Ishikawa (cell line): ENCODE measurements at regions not wholly inside any gene's neighbourhood (a gene's known extent, or its start where the extent isn't known, plus 50 kb on each side); places are given as distances from the start of the nearest gene placed in this dataset.

Experiments
- CEBPB ChIP-seq: IDR thresholded peaks from 2 replicates; pipeline ENCODE4 v1.6.1; 2012
- CREB1 ChIP-seq: IDR thresholded peaks from 2 replicates; pipeline ENCODE4 v1.6.1; 2012; ENCODE audit warnings: low read depth
- EGR1 ChIP-seq: IDR thresholded peaks from 2 replicates; pipeline ENCODE4 v1.6.1; 2012
- EP300 ChIP-seq: IDR thresholded peaks from 2 replicates; pipeline ENCODE4 v1.6.1; 2012; ENCODE audit warnings: borderline replicate concordance
- FOXM1 ChIP-seq: IDR thresholded peaks from 2 replicates; pipeline ENCODE4 v1.6.1; 2012; ENCODE audit warnings: low read depth, borderline replicate concordance
- MAX ChIP-seq: IDR thresholded peaks from 2 replicates; pipeline ENCODE4 v1.6.1; 2012
- NFIC ChIP-seq: IDR thresholded peaks from 2 replicates; pipeline ENCODE4 v1.6.1; 2012
- RAD21 ChIP-seq: IDR thresholded peaks from 2 replicates; pipeline ENCODE4 v1.6.1; 2012; ENCODE audit warnings: low read depth
- REST ChIP-seq: IDR thresholded peaks from 2 replicates; pipeline ENCODE4 v1.6.1; 2012; ENCODE audit warnings: low read depth, mild to moderate bottlenecking
- TAF1 ChIP-seq: IDR thresholded peaks from 2 replicates; pipeline ENCODE4 v1.6.1; 2012; ENCODE audit warnings: low read depth, mild to moderate bottlenecking
- TCF12 ChIP-seq: IDR thresholded peaks from 2 replicates; pipeline ENCODE4 v1.6.1; 2012; ENCODE audit warnings: low read depth
- TEAD4 ChIP-seq: IDR thresholded peaks from 2 replicates; pipeline ENCODE4 v1.6.1; 2012
- USF1 ChIP-seq: IDR thresholded peaks from 2 replicates; pipeline ENCODE4 v1.6.1; 2012
- YY1 ChIP-seq: IDR thresholded peaks from 2 replicates; pipeline ENCODE4 v1.6.1; 2012; ENCODE audit warnings: low read depth
- ZBTB7A ChIP-seq: IDR thresholded peaks from 2 replicates; pipeline ENCODE4 v1.6.1; 2012; ENCODE audit warnings: low read depth

- TF ChIP-seq TAF1, result no peak
- TF ChIP-seq TEAD4, result no peak
- TF ChIP-seq USF1, result no peak
- TF ChIP-seq CEBPB, result no peak
- no peak for TF ChIP-seq CREB1
- no peak for TF ChIP-seq NFIC
- no peak for TF ChIP-seq TCF12
- TF ChIP-seq EGR1, result no peak
- no peak for TF ChIP-seq EP300
- TF ChIP-seq REST, result no peak
- TF ChIP-seq ZBTB7A, result no peak
- TF ChIP-seq MAX, result no peak
- no peak for TF ChIP-seq RAD21
- no peak for TF ChIP-seq YY1
- TF ChIP-seq FOXM1, result no peak
Measured at GRCh38 chr10:25083546-25084111, 67.2 kb downstream of the THNSL1 start.

GRCh38 chr10:25084447-25084846 lies 68.0 kb downstream of the THNSL1 start:
- no peak for TF ChIP-seq CEBPB
- no peak for TF ChIP-seq CREB1
- TF ChIP-seq FOXM1, result no peak
- no peak for TF ChIP-seq ZBTB7A
- TF ChIP-seq RAD21, result no peak
- no peak for TF ChIP-seq NFIC
- no peak for TF ChIP-seq EGR1
- no peak for TF ChIP-seq YY1
- TF ChIP-seq USF1, result no peak
- TF ChIP-seq TEAD4, result no peak
- no peak for TF ChIP-seq TAF1
- no peak for TF ChIP-seq MAX

GRCh38 chr10:25094590-25094989 lies 78.2 kb downstream of the THNSL1 start:
- TF ChIP-seq NFIC (no peak), EGR1 (no peak), TAF1 (no peak), TCF12 (no peak), EP300 (no peak), YY1 (no peak), TEAD4 (no peak), REST (no peak), RAD21 (no peak), MAX (no peak)

- TF ChIP-seq EGR1, result no peak
- TF ChIP-seq CEBPB, result no peak
- no peak for TF ChIP-seq TCF12
- TF ChIP-seq USF1, result no peak
Measured at GRCh38 chr10:25097669-25098411, 77.0 kb upstream of the GPR158 start.

- TF ChIP-seq REST (no peak), CREB1 (no peak), EGR1 (no peak), ZBTB7A (no peak), RAD21 (no peak), MAX (no peak), CEBPB (no peak), TCF12 (no peak), NFIC (no peak), EP300 (no peak), TEAD4 (no peak), FOXM1 (no peak), USF1 (no peak), YY1 (no peak)
Measured at GRCh38 chr10:25100141-25100540, 74.7 kb upstream of the GPR158 start.
